Panc1 (cell line): ENCODE measurements at regions not wholly inside any gene's neighbourhood (a gene's known extent, or its start where the extent isn't known, plus 50 kb on each side); places are given as distances from the start of the nearest gene placed in this dataset.

ENCODE experiments used
- POLR2AphosphoS5 ChIP-seq: IDR thresholded peaks from 2 replicates; pipeline ENCODE4 v1.6.1; 2012; ENCODE audit warnings: mild to moderate bottlenecking, low read depth, low read length, moderate library complexity
- TF ChIP-seq, protein P1 (sequence below): fragments of 450-650 bp; IDR thresholded peaks from 2 replicates; pipeline ENCODE4 v1.5.1; 2017; ENCODE audit warnings: mild to moderate bottlenecking
- TF ChIP-seq, protein P2 (sequence below), 2 experiments: IDR thresholded peaks; 2 replicates each; pipeline ENCODE4 v1.6.1; 2011 to 2012; ENCODE audit warnings: low read depth in 2 of 2, control low read depth in 1 of 2, low read length in 1 of 2, mild to moderate bottlenecking in 1 of 2, moderate library complexity in 1 of 2; ENCODE audit not compliant: insufficient read depth in 1 of 2

DNA sequence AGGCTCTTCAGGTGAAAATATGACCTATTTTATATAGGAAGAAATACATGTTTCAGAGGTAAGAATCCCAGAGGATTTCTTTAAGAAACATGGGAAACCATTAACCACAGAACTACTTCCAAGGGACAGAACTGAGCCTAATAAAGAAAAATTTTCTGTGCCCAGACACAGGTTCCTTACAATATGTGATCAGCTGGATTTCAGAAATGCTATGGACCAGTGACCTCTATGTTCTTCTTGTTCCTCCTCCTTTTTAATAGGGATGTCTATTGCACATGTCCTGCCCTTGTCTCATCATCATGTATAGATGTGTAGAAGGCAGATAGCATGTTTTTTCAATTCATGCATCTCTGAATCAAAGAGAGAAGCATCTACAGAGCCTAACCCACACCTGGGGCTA lies 836.6 kb downstream of the RNF144A start:
- TF ChIP-seq, protein P1, sequence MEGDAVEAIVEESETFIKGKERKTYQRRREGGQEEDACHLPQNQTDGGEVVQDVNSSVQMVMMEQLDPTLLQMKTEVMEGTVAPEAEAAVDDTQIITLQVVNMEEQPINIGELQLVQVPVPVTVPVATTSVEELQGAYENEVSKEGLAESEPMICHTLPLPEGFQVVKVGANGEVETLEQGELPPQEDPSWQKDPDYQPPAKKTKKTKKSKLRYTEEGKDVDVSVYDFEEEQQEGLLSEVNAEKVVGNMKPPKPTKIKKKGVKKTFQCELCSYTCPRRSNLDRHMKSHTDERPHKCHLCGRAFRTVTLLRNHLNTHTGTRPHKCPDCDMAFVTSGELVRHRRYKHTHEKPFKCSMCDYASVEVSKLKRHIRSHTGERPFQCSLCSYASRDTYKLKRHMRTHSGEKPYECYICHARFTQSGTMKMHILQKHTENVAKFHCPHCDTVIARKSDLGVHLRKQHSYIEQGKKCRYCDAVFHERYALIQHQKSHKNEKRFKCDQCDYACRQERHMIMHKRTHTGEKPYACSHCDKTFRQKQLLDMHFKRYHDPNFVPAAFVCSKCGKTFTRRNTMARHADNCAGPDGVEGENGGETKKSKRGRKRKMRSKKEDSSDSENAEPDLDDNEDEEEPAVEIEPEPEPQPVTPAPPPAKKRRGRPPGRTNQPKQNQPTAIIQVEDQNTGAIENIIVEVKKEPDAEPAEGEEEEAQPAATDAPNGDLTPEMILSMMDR, result no peak
- no peak for TF ChIP-seq POLR2AphosphoS5
- TF ChIP-seq, protein P2, sequence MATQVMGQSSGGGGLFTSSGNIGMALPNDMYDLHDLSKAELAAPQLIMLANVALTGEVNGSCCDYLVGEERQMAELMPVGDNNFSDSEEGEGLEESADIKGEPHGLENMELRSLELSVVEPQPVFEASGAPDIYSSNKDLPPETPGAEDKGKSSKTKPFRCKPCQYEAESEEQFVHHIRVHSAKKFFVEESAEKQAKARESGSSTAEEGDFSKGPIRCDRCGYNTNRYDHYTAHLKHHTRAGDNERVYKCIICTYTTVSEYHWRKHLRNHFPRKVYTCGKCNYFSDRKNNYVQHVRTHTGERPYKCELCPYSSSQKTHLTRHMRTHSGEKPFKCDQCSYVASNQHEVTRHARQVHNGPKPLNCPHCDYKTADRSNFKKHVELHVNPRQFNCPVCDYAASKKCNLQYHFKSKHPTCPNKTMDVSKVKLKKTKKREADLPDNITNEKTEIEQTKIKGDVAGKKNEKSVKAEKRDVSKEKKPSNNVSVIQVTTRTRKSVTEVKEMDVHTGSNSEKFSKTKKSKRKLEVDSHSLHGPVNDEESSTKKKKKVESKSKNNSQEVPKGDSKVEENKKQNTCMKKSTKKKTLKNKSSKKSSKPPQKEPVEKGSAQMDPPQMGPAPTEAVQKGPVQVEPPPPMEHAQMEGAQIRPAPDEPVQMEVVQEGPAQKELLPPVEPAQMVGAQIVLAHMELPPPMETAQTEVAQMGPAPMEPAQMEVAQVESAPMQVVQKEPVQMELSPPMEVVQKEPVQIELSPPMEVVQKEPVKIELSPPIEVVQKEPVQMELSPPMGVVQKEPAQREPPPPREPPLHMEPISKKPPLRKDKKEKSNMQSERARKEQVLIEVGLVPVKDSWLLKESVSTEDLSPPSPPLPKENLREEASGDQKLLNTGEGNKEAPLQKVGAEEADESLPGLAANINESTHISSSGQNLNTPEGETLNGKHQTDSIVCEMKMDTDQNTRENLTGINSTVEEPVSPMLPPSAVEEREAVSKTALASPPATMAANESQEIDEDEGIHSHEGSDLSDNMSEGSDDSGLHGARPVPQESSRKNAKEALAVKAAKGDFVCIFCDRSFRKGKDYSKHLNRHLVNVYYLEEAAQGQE (IDR thresholded peaks at IDR 0.05; ENCODE audit: insufficient read depth in 1 of 2, low read depth in 2 of 2, low read length in 1 of 2), result no peak
